ENCODE measurements at regions not wholly inside any gene's neighbourhood (a gene's known extent, or its start where the extent isn't known, plus 50 kb on each side); places are given as distances from the start of the nearest gene placed in this dataset.
"Not testable (repeated sequence)": the region's sequence is repeated elsewhere in the genome, so short reads cannot be mapped to it uniquely, and the experiment has no call there.

- no peak for DNase-seq (ENCODE audit: low read depth in 2 of 2)
Observed at GRCh38 chr14:22300646-22301045, 288.4 kb downstream of the DAD1 start.

GRCh38 chr14:22297376-22297775 lies 291.6 kb downstream of the DAD1 start:
- no peak for DNase-seq (ENCODE audit: low read depth in 2 of 2)

GRCh38 chr14:22296722-22297121 lies 292.3 kb downstream of the DAD1 start:
- DNase-seq (ENCODE audit: low read depth in 2 of 2), result no peak

- no peak for DNase-seq (ENCODE audit: low read depth in 2 of 2)
Observed at GRCh38 chr14:22296088-22296487, 292.9 kb downstream of the DAD1 start.

- DNase-seq (ENCODE audit: low read depth in 2 of 2), result no peak
Observed at GRCh38 chr14:22291406-22291805, 297.6 kb downstream of the DAD1 start.

GRCh38 chr14:22289570-22289969 lies 299.5 kb downstream of the DAD1 start:
- DNase-seq (ENCODE audit: low read depth in 2 of 2), result no peak

- DNase-seq (ENCODE audit: low read depth in 2 of 2), result no peak
Observed at GRCh38 chr14:22285991-22286390, 303.0 kb downstream of the DAD1 start.

GRCh38 chr14:22282949-22283348 lies 306.1 kb downstream of the DAD1 start:
- no peak for DNase-seq (ENCODE audit: low read depth in 2 of 2)

- no peak for DNase-seq (ENCODE audit: low read depth in 2 of 2)
Observed at GRCh38 chr14:22282417-22282816, 306.6 kb downstream of the DAD1 start.

GRCh38 chr14:22281447-22281874 lies 307.6 kb downstream of the DAD1 start:
- not testable (repeated sequence) for DNase-seq (ENCODE audit: low read depth in 2 of 2)

GRCh38 chr14:22280497-22281316 lies 308.3 kb downstream of the DAD1 start:
- DNase-seq (ENCODE audit: low read depth in 2 of 2), result no peak

- no peak for DNase-seq (ENCODE audit: low read depth in 2 of 2)
Observed at GRCh38 chr14:22276913-22277816, 311.9 kb downstream of the DAD1 start.

GRCh38 chr14:22271838-22272799 lies 316.9 kb downstream of the DAD1 start:
- no peak for DNase-seq (ENCODE audit: low read depth in 2 of 2)

- DNase-seq (ENCODE audit: low read depth in 2 of 2), result no peak
Observed at GRCh38 chr14:22268875-22269274, 320.1 kb downstream of the DAD1 start.

GRCh38 chr14:22266683-22267082 lies 322.3 kb downstream of the DAD1 start:
- DNase-seq (ENCODE audit: low read depth in 2 of 2), result no peak

- DNase-seq (ENCODE audit: low read depth in 2 of 2), result no peak
Observed at GRCh38 chr14:22266142-22266442, 322.9 kb downstream of the DAD1 start.

- DNase-seq (ENCODE audit: low read depth in 2 of 2), result no peak
Observed at GRCh38 chr14:22265319-22266141, 323.5 kb downstream of the DAD1 start.

- no peak for DNase-seq (ENCODE audit: low read depth in 2 of 2)
Observed at GRCh38 chr14:22264759-22265158, 324.3 kb downstream of the DAD1 start.

GRCh38 chr14:22263961-22264360 lies 325.1 kb downstream of the DAD1 start:
- DNase-seq (ENCODE audit: low read depth in 2 of 2), result no peak

- DNase-seq (ENCODE audit: low read depth in 2 of 2), result no peak
Observed at GRCh38 chr14:22262881-22263280, 326.1 kb downstream of the DAD1 start.
